ENCODE measurements at regions not wholly inside any gene's neighbourhood (a gene's known extent, or its start where the extent isn't known, plus 50 kb on each side); places are given as distances from the start of the nearest gene placed in this dataset.

DNA sequence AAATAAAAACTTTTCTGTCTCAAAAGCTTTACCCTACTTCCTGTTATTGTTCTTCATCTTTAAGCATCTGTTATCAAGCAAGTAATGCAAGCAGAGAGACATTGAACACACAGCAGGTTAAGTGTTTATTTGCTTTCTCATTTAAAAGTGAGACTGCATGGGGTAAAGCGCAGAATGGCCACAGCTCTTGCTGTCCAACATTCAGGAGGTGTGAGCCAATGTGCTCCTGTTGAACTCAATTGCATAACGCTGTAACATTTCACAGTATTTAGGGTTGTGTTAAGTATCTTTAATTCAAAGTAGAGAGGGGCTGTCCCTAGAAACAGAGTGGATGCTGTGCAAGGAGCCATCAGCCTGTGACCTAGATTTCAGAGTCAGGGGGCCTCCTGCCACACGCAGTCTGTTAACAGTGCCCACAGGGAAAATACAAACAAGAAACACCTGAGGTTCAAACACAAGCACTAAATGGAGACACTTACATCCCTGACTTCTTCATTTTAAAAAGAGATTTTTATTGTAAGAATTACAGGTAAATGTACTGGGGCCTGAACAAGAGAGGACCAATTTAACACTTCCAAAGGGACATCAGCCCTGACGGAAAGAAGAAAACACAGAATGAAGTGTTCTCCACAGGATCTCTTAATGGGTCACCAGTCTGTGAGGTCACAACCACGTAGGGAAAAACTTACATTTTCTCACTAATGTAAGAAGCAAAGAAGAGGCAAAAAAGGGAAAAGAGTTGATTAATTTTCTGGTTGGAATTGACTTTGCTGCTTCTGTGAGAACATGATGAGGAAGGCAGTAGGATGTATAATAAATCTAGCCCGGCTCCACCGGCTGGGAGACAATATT lies 815.1 kb downstream of the VGLL3 start:
- Histone ChIP-seq H3K36me3 (no peaks in the 10 kb centered on the region), H3K27ac (no peak overlapping the region), H3K27me3 (no peaks in the 10 kb centered on the region), H3K4me1 (no peaks in the 10 kb centered on the region), H3K4me3 (no peak overlapping the region), H3K9me3 (no peaks in the 10 kb centered on the region)
- intact Hi-C loops (cut with DNase I) = no loop called here
- TF ChIP-seq CTCF (IDR thresholded peaks at IDR 0.05) = no peak
- peak; percentile 50 for ATAC-seq
- DNase-seq = no peak

GRCh38 chr3:86175051-86175536 lies 815.9 kb downstream of the VGLL3 start:
- intact Hi-C loops (cut with DNase I) = no loop called here
- Histone ChIP-seq H3K27me3 (no peaks in the 10 kb centered on the region), H3K27ac (no peak overlapping the region), H3K4me1 (no peaks in the 10 kb centered on the region), H3K4me3 (no peak overlapping the region), H3K9me3 (no peaks in the 10 kb centered on the region), H3K36me3 (no peaks in the 10 kb centered on the region)
- DNase-seq = peak in 1 of 4 donors; percentile 15
- no peak for ATAC-seq
- TF ChIP-seq CTCF (IDR thresholded peaks at IDR 0.05) = no peak

GRCh38 chr3:86173401-86173800 lies 817.5 kb downstream of the VGLL3 start:
- Histone ChIP-seq H3K36me3 (no peaks in the 10 kb centered on the region), H3K4me1 (no peaks in the 10 kb centered on the region), H3K27ac (no peak overlapping the region), H3K27me3 (no peaks in the 10 kb centered on the region), H3K4me3 (no peak overlapping the region), H3K9me3 (no peaks in the 10 kb centered on the region)
- DNase-seq = no peak
- no peak for TF ChIP-seq CTCF (IDR thresholded peaks at IDR 0.05)
- ATAC-seq = no peak
- intact Hi-C loops (cut with DNase I) = no loop called here

- no peak overlapping the region for H3K27ac ChIP-seq
- ATAC-seq (no peak), DNase-seq (no peak)
- TF ChIP-seq CTCF (IDR thresholded peaks at IDR 0.05) = no peak
- no peaks in the 10 kb centered on the region for H3K4me1 ChIP-seq
- no peak overlapping the region for H3K4me3 ChIP-seq
- intact Hi-C loops (cut with DNase I) = no loop called here
- H3K36me3 ChIP-seq = no peaks in the 10 kb centered on the region
- H3K9me3 ChIP-seq = no peaks in the 10 kb centered on the region
- H3K27me3 ChIP-seq = no peaks in the 10 kb centered on the region
These were observed 822.4 kb downstream of the VGLL3 start for GRCh38 chr3:86168512-86168911.

- H3K36me3 ChIP-seq = no peaks in the 10 kb centered on the region
- ATAC-seq (no peak), DNase-seq (no peak)
- no peaks in the 10 kb centered on the region for H3K9me3 ChIP-seq
- H3K27ac ChIP-seq = no peak overlapping the region
- no peaks in the 10 kb centered on the region for H3K27me3 ChIP-seq
- no peak for TF ChIP-seq CTCF (IDR thresholded peaks at IDR 0.05)
- intact Hi-C loops (cut with DNase I) = no loop called here
- H3K4me3 ChIP-seq = no peak overlapping the region
- H3K4me1 ChIP-seq = no peaks in the 10 kb centered on the region
These were observed 828.4 kb downstream of the VGLL3 start for GRCh38 chr3:86162521-86162920.

All from left lung (tissue), 4 donors.